ENCODE measurements at regions not wholly inside any gene's neighbourhood (a gene's known extent, or its start where the extent isn't known, plus 50 kb on each side); places are given as distances from the start of the nearest gene placed in this dataset.

DNA sequence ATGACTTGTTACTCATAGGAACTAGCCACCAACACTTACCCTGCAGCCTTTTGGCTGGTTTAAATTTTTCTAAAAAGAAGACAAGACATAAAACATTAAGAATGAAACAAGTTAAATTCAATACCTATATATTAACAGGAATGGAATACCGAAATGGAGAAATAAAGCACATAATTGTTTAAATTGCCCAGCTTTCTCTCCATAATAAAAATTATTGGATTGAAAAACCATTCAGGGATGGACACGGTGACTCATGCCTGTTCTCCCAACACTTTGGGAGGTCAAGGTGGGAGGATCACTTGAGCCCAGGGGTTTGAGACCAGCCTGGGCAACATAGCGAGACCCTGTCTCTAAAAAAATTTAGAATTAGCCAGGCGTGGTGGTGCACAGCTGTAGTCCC, 179.4 kb upstream of the MKLN1 start:
- Histone ChIP-seq H3K27me3 (ENCODE audit: insufficient read depth, low read length) (no peaks in the 10 kb centered on the region), H3K36me3 (ENCODE audit: insufficient read depth, low read length) (no peaks in the 10 kb centered on the region), H3K9me3 (ENCODE audit: low read depth, low read length) (no peaks in the 10 kb centered on the region), H3K27ac (ENCODE audit: low read depth, low read length) (no peak overlapping the region), H3K4me1 (ENCODE audit: insufficient read depth, low read length) (peaks cover 12% of the 10 kb centered on the region), H3K4me2 (ENCODE audit: insufficient read depth, low read length) (no peak overlapping the region), H3K4me3 (ENCODE audit: insufficient read depth, low read length) (no peak overlapping the region), H4K20me1 (ENCODE audit: insufficient read depth, low read length) (no peaks in the 10 kb centered on the region), H2AFZ (ENCODE audit: low read length) (no peak overlapping the region), H3K79me2 (ENCODE audit: insufficient read depth, low read length) (no peaks in the 10 kb centered on the region)
- DNase-seq (ENCODE audit: insufficient read length, low spot score, missing footprints), result no peak
- TF ChIP-seq, protein P1, sequence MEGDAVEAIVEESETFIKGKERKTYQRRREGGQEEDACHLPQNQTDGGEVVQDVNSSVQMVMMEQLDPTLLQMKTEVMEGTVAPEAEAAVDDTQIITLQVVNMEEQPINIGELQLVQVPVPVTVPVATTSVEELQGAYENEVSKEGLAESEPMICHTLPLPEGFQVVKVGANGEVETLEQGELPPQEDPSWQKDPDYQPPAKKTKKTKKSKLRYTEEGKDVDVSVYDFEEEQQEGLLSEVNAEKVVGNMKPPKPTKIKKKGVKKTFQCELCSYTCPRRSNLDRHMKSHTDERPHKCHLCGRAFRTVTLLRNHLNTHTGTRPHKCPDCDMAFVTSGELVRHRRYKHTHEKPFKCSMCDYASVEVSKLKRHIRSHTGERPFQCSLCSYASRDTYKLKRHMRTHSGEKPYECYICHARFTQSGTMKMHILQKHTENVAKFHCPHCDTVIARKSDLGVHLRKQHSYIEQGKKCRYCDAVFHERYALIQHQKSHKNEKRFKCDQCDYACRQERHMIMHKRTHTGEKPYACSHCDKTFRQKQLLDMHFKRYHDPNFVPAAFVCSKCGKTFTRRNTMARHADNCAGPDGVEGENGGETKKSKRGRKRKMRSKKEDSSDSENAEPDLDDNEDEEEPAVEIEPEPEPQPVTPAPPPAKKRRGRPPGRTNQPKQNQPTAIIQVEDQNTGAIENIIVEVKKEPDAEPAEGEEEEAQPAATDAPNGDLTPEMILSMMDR (IDR thresholded peaks at IDR 0.05; ENCODE audit: extremely low read depth, low read depth, low read length), result no peak

DNA sequence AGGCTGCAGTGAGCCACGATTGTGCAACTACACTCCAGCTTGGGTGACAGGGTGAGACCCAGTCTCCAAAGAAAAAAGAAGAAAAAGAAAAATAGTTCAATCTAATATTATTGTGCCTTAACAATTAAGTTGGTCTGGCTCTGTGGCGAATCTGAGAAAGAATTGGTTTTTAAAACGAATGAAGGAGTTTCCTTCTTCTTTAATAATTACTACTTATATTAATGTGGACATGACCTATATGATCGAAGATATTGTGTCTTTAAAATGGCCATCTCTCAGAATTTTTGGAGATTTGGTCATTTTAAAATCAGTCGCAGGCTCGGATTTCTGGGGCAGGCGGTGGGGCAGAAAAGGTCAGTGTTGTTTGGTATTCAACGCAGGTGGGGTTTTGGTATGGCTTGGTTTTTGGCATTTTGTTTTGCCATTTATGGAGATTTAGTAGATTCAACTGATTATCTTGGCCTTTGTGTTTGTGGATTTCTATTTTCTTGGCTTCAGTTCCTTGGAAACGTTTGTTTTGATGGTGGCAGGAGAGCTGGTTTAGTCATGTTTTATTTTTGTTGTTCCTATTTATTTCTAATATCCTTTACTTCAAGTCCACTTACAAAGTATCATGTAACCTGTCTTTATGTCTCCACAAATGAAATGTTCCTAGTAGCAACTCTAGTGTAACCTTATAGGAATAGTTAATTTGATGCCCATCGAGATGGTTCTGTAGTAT, 178.8 kb upstream of the MKLN1 start:
- TF ChIP-seq, protein P1 (IDR thresholded peaks at IDR 0.05; ENCODE audit: extremely low read depth, low read depth, low read length), result no peak
- Histone ChIP-seq H3K27me3 (ENCODE audit: insufficient read depth, low read length) (no peaks in the 10 kb centered on the region), H3K27ac (ENCODE audit: low read depth, low read length) (no peak overlapping the region)

DNA sequence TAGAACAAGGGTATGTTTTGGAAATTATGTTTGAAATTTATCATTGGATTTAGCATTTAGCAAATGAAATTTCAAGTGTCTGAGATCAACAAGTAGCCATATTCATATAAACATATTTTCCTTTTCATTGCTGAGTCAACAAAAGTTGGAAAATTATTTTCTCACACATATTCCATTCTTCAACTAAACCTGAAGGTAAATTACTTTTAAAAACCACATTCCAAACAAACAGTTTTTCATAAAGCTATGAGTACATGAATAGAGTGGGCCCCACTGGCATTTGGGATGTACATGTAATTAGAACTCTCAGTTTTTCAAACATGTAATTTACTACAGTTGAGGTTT, 178.3 kb upstream of the MKLN1 start:
- Histone ChIP-seq H2AFZ (ENCODE audit: low read length) (no peak overlapping the region), H3K9me3 (ENCODE audit: low read depth, low read length) (no peaks in the 10 kb centered on the region), H3K4me3 (ENCODE audit: insufficient read depth, low read length) (no peak overlapping the region), H3K27ac (ENCODE audit: low read depth, low read length) (no peak overlapping the region), H3K79me2 (ENCODE audit: insufficient read depth, low read length) (no peaks in the 10 kb centered on the region), H3K4me1 (ENCODE audit: insufficient read depth, low read length) (peaks cover 12% of the 10 kb centered on the region), H3K4me2 (ENCODE audit: insufficient read depth, low read length) (no peak overlapping the region), H4K20me1 (ENCODE audit: insufficient read depth, low read length) (no peaks in the 10 kb centered on the region), H3K27me3 (ENCODE audit: insufficient read depth, low read length) (no peaks in the 10 kb centered on the region), H3K36me3 (ENCODE audit: insufficient read depth, low read length) (no peaks in the 10 kb centered on the region)
- TF ChIP-seq, protein P1 (IDR thresholded peaks at IDR 0.05; ENCODE audit: extremely low read depth, low read depth, low read length), result no peak
- DNase-seq (ENCODE audit: insufficient read length, low spot score, missing footprints), result no peak

More for the DNA sequence above, 178.8 kb upstream of the MKLN1 start:
- H3K4me3 ChIP-seq (ENCODE audit: insufficient read depth, low read length), result no peak overlapping the region
- H3K4me2 ChIP-seq (ENCODE audit: insufficient read depth, low read length), result no peak overlapping the region
- H4K20me1 ChIP-seq (ENCODE audit: insufficient read depth, low read length), result no peaks in the 10 kb centered on the region
- H3K4me1 ChIP-seq (ENCODE audit: insufficient read depth, low read length), result peaks cover 12% of the 10 kb centered on the region
- no peak overlapping the region for H2AFZ ChIP-seq (ENCODE audit: low read length)
- no peaks in the 10 kb centered on the region for H3K9me3 ChIP-seq (ENCODE audit: low read depth, low read length)
- H3K79me2 ChIP-seq (ENCODE audit: insufficient read depth, low read length), result no peaks in the 10 kb centered on the region
- no peaks in the 10 kb centered on the region for H3K36me3 ChIP-seq (ENCODE audit: insufficient read depth, low read length)
- DNase-seq (ENCODE audit: insufficient read length, low spot score, missing footprints), result no peak

DNA sequence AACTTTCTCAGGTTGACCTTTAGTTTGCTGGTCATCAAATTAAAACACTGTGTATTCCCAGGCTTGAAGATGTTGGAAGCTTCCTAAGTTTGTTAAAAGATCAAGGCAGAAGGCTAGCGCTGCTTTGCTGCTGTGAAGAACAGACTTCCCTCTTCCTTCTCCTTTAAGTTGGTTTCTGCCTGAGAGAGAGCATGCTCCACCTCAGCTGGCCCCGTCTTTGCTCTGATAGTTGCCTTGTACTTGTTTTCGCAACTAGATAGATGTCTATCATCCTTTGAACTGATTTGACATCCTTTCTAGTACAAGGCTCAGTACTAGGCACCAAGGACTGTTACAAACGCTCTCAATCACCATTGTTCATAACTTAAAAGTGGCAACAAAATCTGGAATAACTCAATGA, 177.8 kb upstream of the MKLN1 start:
- H3K4me1 ChIP-seq (ENCODE audit: insufficient read depth, low read length), result peaks cover 11% of the 10 kb centered on the region
- no peaks in the 10 kb centered on the region for H3K79me2 ChIP-seq (ENCODE audit: insufficient read depth, low read length)
- H3K4me3 ChIP-seq (ENCODE audit: insufficient read depth, low read length), result no peak overlapping the region
- TF ChIP-seq, protein P1 (IDR thresholded peaks at IDR 0.05; ENCODE audit: extremely low read depth, low read depth, low read length), result no peak
- no peaks in the 10 kb centered on the region for H3K27me3 ChIP-seq (ENCODE audit: insufficient read depth, low read length)
- no peak for DNase-seq (ENCODE audit: insufficient read length, low spot score, missing footprints)
- no peak overlapping the region for H3K4me2 ChIP-seq (ENCODE audit: insufficient read depth, low read length)
- H2AFZ ChIP-seq (ENCODE audit: low read length), result no peak overlapping the region
- H3K36me3 ChIP-seq (ENCODE audit: insufficient read depth, low read length), result no peaks in the 10 kb centered on the region
- H4K20me1 ChIP-seq (ENCODE audit: insufficient read depth, low read length), result no peaks in the 10 kb centered on the region
- H3K9me3 ChIP-seq (ENCODE audit: low read depth, low read length), result no peaks in the 10 kb centered on the region
- no peak overlapping the region for H3K27ac ChIP-seq (ENCODE audit: low read depth, low read length)
